Transverse colon (tissue), 4 donors: ENCODE measurements at regions not wholly inside any gene's neighbourhood (a gene's known extent, or its start where the extent isn't known, plus 50 kb on each side); places are given as distances from the start of the nearest gene placed in this dataset.
A peak's percentile ranks its signal among the peaks of the same experiment; 100 is the strongest.

Experiments
- DNase-seq: peaks from one replicate; pipeline ENCODE4 v3.0.0-alpha.2; 2019
- H3K27ac ChIP-seq, 4 donors: fragments of 200-600 bp; sonication (generic); 2 replicates each; pipeline ENCODE4 v1.5.1; 2016 to 2018; ENCODE audit warnings: inconsistent platforms in 4 of 4
- H3K27me3 ChIP-seq: fragments of 200-600 bp; sonication (generic); 2 replicates; pipeline ENCODE4 v1.5.1; 2017; ENCODE audit warnings: inconsistent platforms
- H3K36me3 ChIP-seq, 4 donors: fragments of 200-600 bp; sonication (generic); 2 replicates each; pipeline ENCODE4 v1.5.1; 2017 to 2019; ENCODE audit warnings: inconsistent platforms in 4 of 4
- H3K4me1 ChIP-seq, 4 donors: fragments of 200-600 bp; sonication (generic); 2 replicates each; pipeline ENCODE4 v1.5.1; 2017 to 2020; ENCODE audit warnings: inconsistent platforms in 4 of 4
- H3K4me3 ChIP-seq, 4 donors: fragments of 200-600 bp; sonication (generic); 1 replicate in 1 of 4; 2 replicates in 3 of 4; pipeline versions ENCODE4 v1.5.1 to v1.6.1; 2017 to 2019; ENCODE audit warnings: inconsistent platforms in 4 of 4
- H3K9me3 ChIP-seq, 2 donors: fragments of 200-600 bp; sonication (generic); 2 replicates each; pipeline ENCODE4 v1.5.1; 2017 to 2019; ENCODE audit warnings: inconsistent platforms in 2 of 2
- CTCF ChIP-seq, 5 experiments: fragments of 200-600 bp in 3 of 5; fragments of 450-650 bp in 2 of 5; sonication (generic) in 3 of 5; IDR thresholded peaks; 1 replicate in 2 of 5; 2 replicates in 3 of 5; pipeline ENCODE4 v1.5.1; 2016 to 2017; ENCODE audit warnings: antibody characterized with exemption in 5 of 5, inconsistent platforms in 3 of 5, mild to moderate bottlenecking in 2 of 5, moderate library complexity in 1 of 5
- EP300 ChIP-seq: sonication (generic); formaldehyde crosslinking; IDR thresholded peaks from one replicate; pipeline ENCODE4 v1.6.1; 2017; ENCODE audit warnings: antibody characterized with exemption, low read depth
- POLR2A ChIP-seq: fragments of 450-650 bp; IDR thresholded peaks from one replicate; pipeline ENCODE4 v1.6.1; 2016; ENCODE audit warnings: antibody characterized with exemption, mild to moderate bottlenecking, moderate library complexity
- POLR2AphosphoS5 ChIP-seq, 3 donors: sonication (generic); formaldehyde crosslinking; IDR thresholded peaks; one replicate each; pipeline ENCODE4 v1.6.1; 2016; ENCODE audit warnings: antibody characterized with exemption in 3 of 3
- WGBS, 2 donors: methylation state at CpG; one replicate each; pipeline ENCODE4 v1.1.5; 2018; ENCODE audit warnings: low coverage in 1 of 2; 5-methylcytosine and 5-hydroxymethylcytosine counted together
- in situ Hi-C, 4 donors: fragments of 200-750 bp; cut with MboI; loops; one replicate each; pipeline versions ENCODE4 v1.15.0 to v1.15.1; 2017; ENCODE audit warnings: low sequenced_read_pairs in 3 of 4, low pct_ligation_motif_present in 1 of 4, low pct_unique_long_range_greater_than_20kb in 1 of 4
- intact Hi-C: fragments of 100-400 bp; cut with DNase I; formaldehyde crosslinking; loops from one replicate; pipeline ENCODE4 v1.15.1; 2023; ENCODE audit warnings: low total_unique reads

GRCh38 chr3:160622263-160623045 lies 54.5 kb upstream of the ARL14 start:
- TF ChIP-seq CTCF (IDR thresholded peaks at IDR 0.05) (no peak), POLR2AphosphoS5 (IDR thresholded peaks at IDR 0.05) (no peak), EP300 (no peak), POLR2A (no peak)
- in situ Hi-C loops = no loop called here
- Histone ChIP-seq H3K27me3 (no peaks in the 10 kb centered on the region), H3K9me3 (no peaks in the 10 kb centered on the region), H3K36me3 (no peaks in the 10 kb centered on the region), H3K4me1 (no peaks in the 10 kb centered on the region), H3K27ac (no peak overlapping the region), H3K4me3 (no peak overlapping the region)
- WGBS, 2 donors = 54 to 86% methylated on average over 1 to 2 of the region's 2 CpGs
- intact Hi-C loops = no loop called here
- no peak for DNase-seq

GRCh38 chr3:160618878-160619277 lies 53.5 kb upstream of the KPNA4 start:
- 71 to 72% methylated on average over 3 of the region's 3 CpGs for WGBS, 2 donors
- no peaks in the 10 kb centered on the region for H3K9me3 ChIP-seq
- no peaks in the 10 kb centered on the region for H3K4me1 ChIP-seq
- H3K4me3 ChIP-seq = no peak overlapping the region
- no peak for DNase-seq
- H3K36me3 ChIP-seq = no peaks in the 10 kb centered on the region
- intact Hi-C loops (no loop called here), in situ Hi-C loops (no loop called here)
- no peak overlapping the region for H3K27ac ChIP-seq
- TF ChIP-seq CTCF (IDR thresholded peaks at IDR 0.05) (no peak), EP300 (no peak), POLR2A (no peak), POLR2AphosphoS5 (IDR thresholded peaks at IDR 0.05) (no peak)
- no peaks in the 10 kb centered on the region for H3K27me3 ChIP-seq

- H3K27ac ChIP-seq = peak overlapping the region in 1 of 4 donors; percentile 4
- H3K27me3 ChIP-seq = no peaks in the 10 kb centered on the region
- intact Hi-C loops = no loop called here
- DNase-seq = no peak
- in situ Hi-C loops = no loop called here
- no peak overlapping the region for H3K4me3 ChIP-seq
- no peaks in the 10 kb centered on the region for H3K4me1 ChIP-seq
- H3K9me3 ChIP-seq = no peaks in the 10 kb centered on the region
- TF ChIP-seq CTCF (IDR thresholded peaks at IDR 0.05) = no peak
- no peak for TF ChIP-seq POLR2A
- no peak for TF ChIP-seq EP300
- TF ChIP-seq POLR2AphosphoS5 (IDR thresholded peaks at IDR 0.05) = no peak
- 33 to 35% methylated on average over 4 of the region's 4 CpGs for WGBS, 2 donors
- H3K36me3 ChIP-seq = no peaks in the 10 kb centered on the region
These were observed 53.0 kb upstream of the KPNA4 start for GRCh38 chr3:160618363-160618762.

- peak overlapping the region in 1 of 4 donors; percentile 4 for H3K27ac ChIP-seq
- DNase-seq = no peak
- 43 to 77% methylated on average over 2 of the region's 2 CpGs for WGBS, 2 donors
- in situ Hi-C loops (no loop called here), intact Hi-C loops (no loop called here)
- H3K9me3 ChIP-seq = no peaks in the 10 kb centered on the region
- H3K27me3 ChIP-seq = no peaks in the 10 kb centered on the region
- H3K4me3 ChIP-seq = no peak overlapping the region
- no peaks in the 10 kb centered on the region for H3K4me1 ChIP-seq
- H3K36me3 ChIP-seq = no peaks in the 10 kb centered on the region
- no peak for TF ChIP-seq POLR2A
- TF ChIP-seq CTCF (IDR thresholded peaks at IDR 0.05) = peak in 1 of 5 experiments; percentile 10
- TF ChIP-seq POLR2AphosphoS5 (IDR thresholded peaks at IDR 0.05) = no peak
- no peak for TF ChIP-seq EP300
These were observed 52.3 kb upstream of the KPNA4 start for GRCh38 chr3:160617636-160618035.
